Suprapubic skin (tissue), 4 donors: ENCODE measurements at regions not wholly inside any gene's neighbourhood (a gene's known extent, or its start where the extent isn't known, plus 50 kb on each side); places are given as distances from the start of the nearest gene placed in this dataset.

Experiments
- DNase-seq, 2 donors: peaks; one replicate each; pipeline ENCODE4 v3.0.0-alpha.2; 2019; ENCODE audit warnings: low spot score in 2 of 2
- H3K27ac ChIP-seq: fragments of 200-600 bp; sonication (generic); one replicate; pipeline ENCODE4 v1.5.1; 2019
- H3K27me3 ChIP-seq: fragments of 200-600 bp; sonication (generic); one replicate; pipeline ENCODE4 v1.5.1; 2019
- H3K36me3 ChIP-seq: fragments of 200-600 bp; sonication (generic); one replicate; pipeline ENCODE4 v1.5.1; 2019
- H3K4me1 ChIP-seq: fragments of 200-600 bp; sonication (generic); one replicate; pipeline ENCODE4 v1.5.1; 2019
- H3K4me3 ChIP-seq: fragments of 200-600 bp; sonication (generic); one replicate; pipeline ENCODE4 v1.5.1; 2019; ENCODE audit warnings: mild to moderate bottlenecking
- H3K9me3 ChIP-seq: fragments of 200-600 bp; sonication (generic); one replicate; pipeline ENCODE4 v1.5.1; 2019
- CTCF ChIP-seq, 2 donors: fragments of 200-600 bp in 1 of 2; fragments of 450-650 bp in 1 of 2; sonication (generic) in 1 of 2; IDR thresholded peaks; one replicate each; pipeline ENCODE4 v1.5.1; 2016 to 2019; ENCODE audit warnings: antibody characterized with exemption in 2 of 2, mild to moderate bottlenecking in 1 of 2, moderate library complexity in 1 of 2
- EP300 ChIP-seq: sonication (generic); formaldehyde crosslinking; IDR thresholded peaks from one replicate; pipeline ENCODE4 v1.6.1; 2017; ENCODE audit warnings: antibody characterized with exemption
- POLR2A ChIP-seq, 2 donors: fragments of 450-650 bp; IDR thresholded peaks; one replicate each; pipeline ENCODE4 v1.6.1; 2017; ENCODE audit warnings: antibody characterized with exemption in 2 of 2, mild to moderate bottlenecking in 2 of 2, moderate library complexity in 2 of 2
- POLR2AphosphoS5 ChIP-seq, 3 donors: sonication (generic); formaldehyde crosslinking; IDR thresholded peaks; one replicate each; pipeline ENCODE4 v1.6.1; 2017; ENCODE audit warnings: antibody characterized with exemption in 3 of 3
- WGBS: methylation state at CpG from one replicate; pipeline ENCODE4 v1.1.5; 2018; 5-methylcytosine and 5-hydroxymethylcytosine counted together

GRCh38 chr2:120434492-120435308 lies 88.8 kb downstream of the INHBB start:
- no peaks in the 10 kb centered on the region for H3K27me3 ChIP-seq
- no peaks in the 10 kb centered on the region for H3K9me3 ChIP-seq
- H3K27ac ChIP-seq, result no peak overlapping the region
- H3K36me3 ChIP-seq, result no peaks in the 10 kb centered on the region
- WGBS, result 48% methylated on average over 18 of the region's 22 CpGs
- peaks cover 4% of the 10 kb centered on the region for H3K4me1 ChIP-seq
- no peak overlapping the region for H3K4me3 ChIP-seq
- DNase-seq, result peak; percentile 74 to 83
- no peak for TF ChIP-seq EP300
- TF ChIP-seq CTCF (IDR thresholded peaks at IDR 0.05), result no peak
- no peak for TF ChIP-seq POLR2A (IDR thresholded peaks at IDR 0.05)
- TF ChIP-seq POLR2AphosphoS5 (IDR thresholded peaks at IDR 0.05), result peak in 1 of 3 donors; percentile 43

- no peak overlapping the region for H3K4me3 ChIP-seq
- peaks cover 4% of the 10 kb centered on the region for H3K4me1 ChIP-seq
- no peak overlapping the region for H3K27ac ChIP-seq
- H3K27me3 ChIP-seq, result no peaks in the 10 kb centered on the region
- WGBS, result 79% methylated on average over 9 of the region's 11 CpGs
- H3K36me3 ChIP-seq, result no peaks in the 10 kb centered on the region
- H3K9me3 ChIP-seq, result no peaks in the 10 kb centered on the region
- DNase-seq, result peak in 1 of 2 donors; percentile 51
- no peak for TF ChIP-seq POLR2AphosphoS5 (IDR thresholded peaks at IDR 0.05)
- TF ChIP-seq POLR2A (IDR thresholded peaks at IDR 0.05), result no peak
- no peak for TF ChIP-seq CTCF (IDR thresholded peaks at IDR 0.05)
- no peak for TF ChIP-seq EP300
Measured at GRCh38 chr2:120435671-120436459, 89.9 kb downstream of the INHBB start.

- Histone ChIP-seq H3K27me3 (peaks cover 4% of the 10 kb centered on the region), H3K4me3 (no peak overlapping the region), H3K9me3 (no peaks in the 10 kb centered on the region), H3K27ac (no peak overlapping the region), H3K36me3 (no peaks in the 10 kb centered on the region), H3K4me1 (peaks cover 4% of the 10 kb centered on the region)
- TF ChIP-seq POLR2AphosphoS5 (IDR thresholded peaks at IDR 0.05), result no peak
- TF ChIP-seq CTCF (IDR thresholded peaks at IDR 0.05), result no peak
- no peak for TF ChIP-seq POLR2A (IDR thresholded peaks at IDR 0.05)
- no peak for TF ChIP-seq EP300
- DNase-seq, result peak in 1 of 2 donors; percentile 85
- WGBS, result 60% methylated on average over 1 of the region's 1 CpG
Measured at GRCh38 chr2:120436460-120436739, 90.5 kb downstream of the INHBB start.

- peak in 1 of 2 donors; percentile 74 for DNase-seq
- WGBS, result 71% methylated on average over 7 of the region's 7 CpGs
- Histone ChIP-seq H3K27me3 (peaks cover 8% of the 10 kb centered on the region), H3K4me3 (no peak overlapping the region), H3K9me3 (no peaks in the 10 kb centered on the region), H3K36me3 (no peaks in the 10 kb centered on the region), H3K4me1 (peaks cover 9% of the 10 kb centered on the region), H3K27ac (no peak overlapping the region)
- TF ChIP-seq CTCF (IDR thresholded peaks at IDR 0.05) (peak; percentile 4 to 13), POLR2AphosphoS5 (IDR thresholded peaks at IDR 0.05) (no peak), EP300 (no peak)
Measured at GRCh38 chr2:120436885-120437603, 91.1 kb downstream of the INHBB start.

GRCh38 chr2:120437604-120438000 lies 91.7 kb downstream of the INHBB start:
- 44% methylated on average over 7 of the region's 10 CpGs for WGBS
- Histone ChIP-seq H3K36me3 (no peaks in the 10 kb centered on the region), H3K4me1 (peaks cover 15% of the 10 kb centered on the region), H3K27me3 (peaks cover 13% of the 10 kb centered on the region), H3K4me3 (no peak overlapping the region), H3K27ac (no peak overlapping the region), H3K9me3 (no peaks in the 10 kb centered on the region)
- peak in 1 of 2 donors; percentile 2 for TF ChIP-seq CTCF (IDR thresholded peaks at IDR 0.05)
- TF ChIP-seq EP300, result no peak
- DNase-seq, result peak in 1 of 2 donors; percentile 61
